ENCODE measurements at regions not wholly inside any gene's neighbourhood (a gene's known extent, or its start where the extent isn't known, plus 50 kb on each side); places are given as distances from the start of the nearest gene placed in this dataset.

DNA sequence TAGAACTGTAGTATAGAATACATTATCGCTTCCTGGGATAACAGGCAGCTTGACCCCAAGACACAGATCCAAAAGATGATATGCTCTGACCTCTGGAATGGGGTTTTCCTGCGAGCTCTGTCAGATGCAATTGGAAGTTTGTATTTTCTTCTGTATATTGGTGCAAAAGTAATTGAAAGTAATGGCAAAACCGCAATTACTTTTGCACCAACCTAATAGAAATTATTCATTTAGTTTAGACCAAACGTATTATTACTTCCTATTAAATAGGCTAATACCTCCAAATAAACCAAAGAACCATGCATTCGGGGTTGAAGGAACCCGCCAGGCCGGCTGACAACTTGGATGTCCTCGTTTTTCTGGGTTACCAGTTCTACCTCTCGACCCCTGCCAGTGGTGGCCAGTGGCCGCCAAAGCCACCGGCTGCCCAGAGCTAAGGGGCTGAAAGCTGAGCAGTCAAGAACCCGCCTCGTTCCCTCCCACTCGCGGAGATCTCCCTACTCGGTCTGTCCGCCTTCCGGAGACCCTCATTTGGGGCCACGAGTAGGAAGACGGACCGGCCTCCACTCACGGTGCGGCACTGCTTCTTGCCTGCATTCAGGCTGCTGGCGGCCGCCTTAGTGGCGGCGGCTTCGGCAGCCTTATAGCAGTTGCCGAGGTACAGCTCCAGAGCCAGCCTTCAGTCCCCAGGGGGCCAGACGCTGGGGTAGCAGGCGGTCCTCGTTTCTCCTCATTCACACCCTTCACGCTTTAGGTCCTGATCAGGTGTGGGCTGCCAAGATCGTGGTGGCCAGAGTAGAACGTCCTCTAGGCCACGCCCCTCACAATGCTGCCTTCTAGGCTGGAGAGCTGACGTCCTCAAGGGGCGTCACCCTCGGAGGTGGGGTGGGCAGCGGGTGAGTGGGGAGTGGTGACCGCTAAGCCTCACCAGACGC lies 121.9 kb downstream of the RBMX2 start:
- TF ChIP-seq, protein P1, sequence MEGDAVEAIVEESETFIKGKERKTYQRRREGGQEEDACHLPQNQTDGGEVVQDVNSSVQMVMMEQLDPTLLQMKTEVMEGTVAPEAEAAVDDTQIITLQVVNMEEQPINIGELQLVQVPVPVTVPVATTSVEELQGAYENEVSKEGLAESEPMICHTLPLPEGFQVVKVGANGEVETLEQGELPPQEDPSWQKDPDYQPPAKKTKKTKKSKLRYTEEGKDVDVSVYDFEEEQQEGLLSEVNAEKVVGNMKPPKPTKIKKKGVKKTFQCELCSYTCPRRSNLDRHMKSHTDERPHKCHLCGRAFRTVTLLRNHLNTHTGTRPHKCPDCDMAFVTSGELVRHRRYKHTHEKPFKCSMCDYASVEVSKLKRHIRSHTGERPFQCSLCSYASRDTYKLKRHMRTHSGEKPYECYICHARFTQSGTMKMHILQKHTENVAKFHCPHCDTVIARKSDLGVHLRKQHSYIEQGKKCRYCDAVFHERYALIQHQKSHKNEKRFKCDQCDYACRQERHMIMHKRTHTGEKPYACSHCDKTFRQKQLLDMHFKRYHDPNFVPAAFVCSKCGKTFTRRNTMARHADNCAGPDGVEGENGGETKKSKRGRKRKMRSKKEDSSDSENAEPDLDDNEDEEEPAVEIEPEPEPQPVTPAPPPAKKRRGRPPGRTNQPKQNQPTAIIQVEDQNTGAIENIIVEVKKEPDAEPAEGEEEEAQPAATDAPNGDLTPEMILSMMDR (IDR thresholded peaks at IDR 0.05) = no peak
- TF ChIP-seq POLR2A (IDR thresholded peaks at IDR 0.05) = no peak
